Fibroblast of lung (primary cell): ENCODE measurements at regions not wholly inside any gene's neighbourhood (a gene's known extent, or its start where the extent isn't known, plus 50 kb on each side); places are given as distances from the start of the nearest gene placed in this dataset.
A peak's percentile ranks its signal among the peaks of the same experiment; 100 is the strongest.

Source experiments
- DNase-seq, 2 donors: peaks; one replicate each; pipeline versions ENCODE4 v3.0.0 to v3.0.0-alpha.2; 2010; ENCODE audit warnings: low read depth in 2 of 2
- H2AFZ ChIP-seq: 2 replicates; pipeline ENCODE4 v1.5.1; 2012; ENCODE audit warnings: low read length, control low read depth, inconsistent platforms
- H3K27ac ChIP-seq: 2 replicates; pipeline ENCODE4 v1.5.1; 2011; ENCODE audit warnings: low read length, control low read depth; ENCODE audit not compliant: insufficient read depth
- H3K27me3 ChIP-seq: 2 replicates; pipeline ENCODE4 v1.5.1; 2011; ENCODE audit warnings: mild to moderate bottlenecking, low read length; ENCODE audit not compliant: control insufficient read depth, insufficient read depth
- H3K36me3 ChIP-seq: 2 replicates; pipeline ENCODE4 v1.5.1; 2011; ENCODE audit warnings: low read length; ENCODE audit not compliant: control insufficient read depth, insufficient read depth
- H3K4me1 ChIP-seq: 2 replicates; pipeline ENCODE4 v1.5.1; 2011; ENCODE audit warnings: low read length; ENCODE audit not compliant: control insufficient read depth, insufficient read depth; ENCODE audit errors: extremely low read depth
- H3K4me2 ChIP-seq: 2 replicates; pipeline ENCODE4 v1.5.1; 2011; ENCODE audit warnings: low read length, control low read depth; ENCODE audit not compliant: insufficient read depth; ENCODE audit errors: extremely low read depth
- H3K4me3 ChIP-seq, 4 experiments: fragments of 200-600 bp in 1 of 4; sonication (generic) in 1 of 4; replicated peaks in 1 of 4; 2 replicates each; pipeline ENCODE4 v1.5.1; 2011 to 2016; ENCODE audit warnings: low read length in 4 of 4, low read depth in 3 of 4, mild to moderate bottlenecking in 3 of 4, control low read depth in 2 of 4, inconsistent platforms in 1 of 4, mixed read lengths in 1 of 4; ENCODE audit not compliant: insufficient read depth in 1 of 4; ENCODE audit errors: control extremely low read depth in 1 of 4
- H3K79me2 ChIP-seq: 2 replicates; pipeline ENCODE4 v1.5.1; 2012; ENCODE audit warnings: mild to moderate bottlenecking, low read length, inconsistent platforms; ENCODE audit not compliant: control insufficient read depth, insufficient read depth
- H3K9ac ChIP-seq: 2 replicates; pipeline ENCODE4 v1.5.1; 2011; ENCODE audit warnings: mild to moderate bottlenecking, low read length, control low read depth; ENCODE audit not compliant: insufficient read depth
- H3K9me3 ChIP-seq: 2 replicates; pipeline ENCODE4 v1.5.1; 2012; ENCODE audit warnings: low read depth, low read length; ENCODE audit not compliant: control insufficient read depth, insufficient read depth
- H4K20me1 ChIP-seq: 2 replicates; pipeline ENCODE4 v1.5.1; 2011; ENCODE audit warnings: low read length; ENCODE audit not compliant: control insufficient read depth, insufficient read depth; ENCODE audit errors: extremely low read depth
- CTCF ChIP-seq, 2 donors: IDR thresholded peaks in 1 of 2; conservative IDR thresholded peaks in 1 of 2; 1 replicate in 1 of 2; 2 replicates in 1 of 2; pipeline ENCODE4 v1.5.1; 2011 to 2012; ENCODE audit warnings: low read length in 2 of 2, control low read depth in 1 of 2, inconsistent platforms in 1 of 2, low read depth in 1 of 2, mild to moderate bottlenecking in 1 of 2
- EZH2 ChIP-seq: IDR thresholded peaks from 2 replicates; pipeline ENCODE4 v1.5.1; 2012; ENCODE audit warnings: low read length, control low read depth, mild to moderate bottlenecking; ENCODE audit errors: missing control alignments

DNA sequence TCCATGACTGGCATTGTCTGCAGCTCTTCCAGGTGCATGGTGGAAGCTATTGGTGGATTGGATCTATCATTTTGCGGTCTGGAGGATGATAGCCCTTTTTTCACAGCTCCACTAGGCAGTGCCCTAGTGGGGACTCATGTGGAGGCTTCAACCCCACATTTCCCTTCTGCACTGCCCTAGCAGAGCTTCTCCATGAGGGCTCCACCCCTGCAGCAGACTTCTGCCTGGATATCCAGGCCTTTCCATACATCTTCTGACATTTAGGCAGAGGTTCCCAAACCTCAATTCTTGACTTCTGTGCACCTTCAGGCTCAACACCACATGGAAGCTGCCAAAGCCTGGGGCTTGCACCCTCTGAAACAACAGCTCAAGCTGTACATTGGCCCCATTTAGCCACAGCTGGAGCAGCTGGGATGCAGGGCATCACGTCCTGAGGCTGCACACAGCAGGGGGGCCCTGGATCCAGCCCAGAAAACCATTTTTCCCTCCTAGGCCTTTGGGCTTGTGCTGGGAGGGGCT lies 800.2 kb upstream of the MIR17HG start:
- DNase-seq = no peak

DNA sequence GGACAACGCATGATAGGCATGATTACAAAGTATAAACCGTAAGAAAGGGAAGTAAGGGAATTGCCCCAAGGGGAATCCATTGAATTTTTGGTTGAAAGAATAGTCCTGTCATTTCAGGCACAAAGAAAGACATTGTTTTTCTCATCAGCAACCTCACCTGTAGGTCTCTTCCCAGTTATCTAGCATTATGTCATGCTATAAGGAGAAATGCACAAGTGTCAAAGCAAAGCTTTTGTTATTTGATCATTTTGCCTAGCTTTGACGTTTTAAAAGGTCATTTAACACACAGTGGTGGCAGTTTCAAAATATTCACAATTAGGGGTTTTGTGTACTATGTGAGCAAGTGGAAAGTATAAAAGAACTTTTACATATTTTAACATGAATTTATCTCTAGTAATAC lies 796.2 kb upstream of the MIR17HG start:
- Histone ChIP-seq H3K27me3 (no peaks in the 10 kb centered on the region), H2AFZ (no peak overlapping the region), H3K4me1 (no peaks in the 10 kb centered on the region), H3K4me2 (no peak overlapping the region), H4K20me1 (no peaks in the 10 kb centered on the region), H3K27ac (no peak overlapping the region), H3K9me3 (no peaks in the 10 kb centered on the region), H3K4me3 (no peak overlapping the region), H3K9ac (no peak overlapping the region), H3K79me2 (no peaks in the 10 kb centered on the region), H3K36me3 (no peaks in the 10 kb centered on the region)
- DNase-seq = no peak
- TF ChIP-seq CTCF (conservative IDR thresholded peaks at IDR 0.05 in 1 of 2, IDR thresholded peaks at IDR 0.05 in 1 of 2; ENCODE audit: low read depth in 1 of 2, low read length in 2 of 2) (no peak), EZH2 (no peak)

More for the DNA sequence above, 800.2 kb upstream of the MIR17HG start:
- H3K9me3 ChIP-seq = no peaks in the 10 kb centered on the region
- H3K79me2 ChIP-seq = no peaks in the 10 kb centered on the region
- no peak overlapping the region for H3K4me2 ChIP-seq
- no peaks in the 10 kb centered on the region for H3K27me3 ChIP-seq
- H3K36me3 ChIP-seq = no peaks in the 10 kb centered on the region
- H4K20me1 ChIP-seq = no peaks in the 10 kb centered on the region
- no peak overlapping the region for H3K27ac ChIP-seq
- H3K9ac ChIP-seq = no peak overlapping the region
- H2AFZ ChIP-seq = no peak overlapping the region
- TF ChIP-seq EZH2 = no peak
- no peak for TF ChIP-seq CTCF (conservative IDR thresholded peaks at IDR 0.05 in 1 of 2, IDR thresholded peaks at IDR 0.05 in 1 of 2; ENCODE audit: low read depth in 1 of 2, low read length in 2 of 2)
- no peaks in the 10 kb centered on the region for H3K4me1 ChIP-seq
- no peak overlapping the region for H3K4me3 ChIP-seq

DNA sequence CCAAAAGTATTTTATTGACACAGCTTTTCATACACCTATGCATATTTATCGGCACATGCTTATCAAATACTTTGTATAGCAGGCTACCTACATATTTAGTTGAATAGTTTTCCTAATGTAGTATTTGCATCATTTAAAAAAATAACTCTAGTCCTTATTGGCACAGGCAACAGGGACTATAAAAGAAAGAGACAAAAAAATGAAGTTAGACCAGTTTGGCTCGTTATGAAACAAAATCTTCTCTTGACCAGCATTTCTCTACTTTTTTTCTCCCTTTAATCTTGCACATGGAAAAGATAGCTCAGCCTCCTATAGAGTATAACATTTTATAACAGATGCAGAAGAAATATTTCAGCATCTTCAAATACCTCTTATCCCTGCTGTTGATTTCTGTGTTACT lies 794.8 kb upstream of the MIR17HG start:
- no peak overlapping the region for H2AFZ ChIP-seq
- peak overlapping the region in 1 of 4 experiments; percentile 27 for H3K4me3 ChIP-seq
- H3K36me3 ChIP-seq = no peaks in the 10 kb centered on the region
- H3K9me3 ChIP-seq = no peaks in the 10 kb centered on the region
- H3K27ac ChIP-seq = no peak overlapping the region
- no peaks in the 10 kb centered on the region for H4K20me1 ChIP-seq
- no peak overlapping the region for H3K9ac ChIP-seq
- no peak for TF ChIP-seq CTCF (conservative IDR thresholded peaks at IDR 0.05 in 1 of 2, IDR thresholded peaks at IDR 0.05 in 1 of 2; ENCODE audit: low read depth in 1 of 2, low read length in 2 of 2)
- TF ChIP-seq EZH2 = no peak
- H3K4me1 ChIP-seq = no peaks in the 10 kb centered on the region
- H3K27me3 ChIP-seq = no peaks in the 10 kb centered on the region
- no peak for DNase-seq
- no peaks in the 10 kb centered on the region for H3K79me2 ChIP-seq
- H3K4me2 ChIP-seq = no peak overlapping the region
